ENCODE measurements at regions not wholly inside any gene's neighbourhood (a gene's known extent, or its start where the extent isn't known, plus 50 kb on each side); places are given as distances from the start of the nearest gene placed in this dataset.

- TF ChIP-seq CTCF (IDR thresholded peaks at IDR 0.05): no peak
- no peak for TF ChIP-seq POLR2A (IDR thresholded peaks at IDR 0.05)
Observed at GRCh38 chr2:236981701-236982485, 103.8 kb upstream of the COPS8 start.
